SK-N-SH treated with all-trans-retinoic acid at 6 μM for 48 hours (cell line): ENCODE measurements at regions not wholly inside any gene's neighbourhood (a gene's known extent, or its start where the extent isn't known, plus 50 kb on each side); places are given as distances from the start of the nearest gene placed in this dataset.

ENCODE experiments used
- ATAC-seq: fragments of 200-7000 bp; cut with Tn5 transposase; 3 replicates; pipeline ENCODE4 v1.9.1; 2020; ENCODE audit warnings: mild to moderate bottlenecking, moderate library complexity
- ARNTL ChIP-seq: fragments of 450-650 bp; formaldehyde crosslinking; IDR thresholded peaks from 2 replicates; pipeline ENCODE4 v1.5.0; 2020; ENCODE audit warnings: low read depth, mild to moderate bottlenecking, moderate library complexity, borderline replicate concordance
- BACH2 ChIP-seq: fragments of 250-450 bp; sonication (Bioruptor Pico); IDR thresholded peaks from 2 replicates; pipeline ENCODE4 v1.9.0; 2021; ENCODE audit warnings: mild to moderate bottlenecking, borderline replicate concordance
- CREB5 ChIP-seq: fragments of 250-450 bp; sonication (Bioruptor Pico); IDR thresholded peaks from 2 replicates; pipeline ENCODE4 v1.5.1; 2020; ENCODE audit warnings: low read depth, mild to moderate bottlenecking, moderate library complexity
- CSDC2 ChIP-seq: fragments of 250-450 bp; sonication (Bioruptor Pico); IDR thresholded peaks from 2 replicates; pipeline ENCODE4 v1.5.0; 2020; ENCODE audit warnings: mild to moderate bottlenecking, moderate library complexity
- ESRRG ChIP-seq: fragments of 250-450 bp; sonication (Bioruptor Pico); IDR thresholded peaks from 2 replicates; pipeline ENCODE4 v1.6.1; 2021; ENCODE audit warnings: mild to moderate bottlenecking
- GLIS3 ChIP-seq: fragments of 250-450 bp; sonication (Bioruptor Pico); IDR thresholded peaks from 2 replicates; pipeline ENCODE4 v1.5.0; 2020; ENCODE audit warnings: mild to moderate bottlenecking, moderate library complexity
- ISL1 ChIP-seq: fragments of 250-450 bp; sonication (Bioruptor Pico); IDR thresholded peaks from 2 replicates; pipeline ENCODE4 v2.1.2; 2022; ENCODE audit warnings: mild to moderate bottlenecking, moderate library complexity
- OSR1 ChIP-seq: fragments of 250-450 bp; sonication (Bioruptor Pico); IDR thresholded peaks from 2 replicates; pipeline ENCODE4 v1.8.0; 2022; ENCODE audit warnings: moderate library complexity, mild to moderate bottlenecking, inconsistent platforms
- PPARA ChIP-seq: fragments of 250-450 bp; sonication (Bioruptor Pico); IDR thresholded peaks from 2 replicates; pipeline ENCODE4 v1.5.0; 2020; ENCODE audit warnings: mild to moderate bottlenecking, borderline replicate concordance
- RARB ChIP-seq: fragments of 250-450 bp; sonication (Bioruptor Pico); IDR thresholded peaks from 2 replicates; pipeline ENCODE4 v1.8.0; 2021; ENCODE audit warnings: mild to moderate bottlenecking, moderate library complexity
- SNAI2 ChIP-seq: fragments of 250-450 bp; sonication (Bioruptor Pico); IDR thresholded peaks from 2 replicates; pipeline ENCODE4 v1.5.0; 2020; ENCODE audit warnings: mild to moderate bottlenecking, moderate library complexity
- TCF4 ChIP-seq: fragments of 250-450 bp; sonication (Bioruptor Pico); IDR thresholded peaks from 2 replicates; pipeline ENCODE4 v1.8.0; 2021; ENCODE audit warnings: mild to moderate bottlenecking, moderate library complexity, borderline replicate concordance
- TOX ChIP-seq: fragments of 250-450 bp; sonication (Bioruptor Pico); IDR thresholded peaks from 2 replicates; pipeline ENCODE4 v1.8.0; 2021; ENCODE audit warnings: mild to moderate bottlenecking, moderate library complexity, borderline replicate concordance
- ZC3H10 ChIP-seq: fragments of 250-450 bp; sonication (Bioruptor Pico); IDR thresholded peaks from 2 replicates; pipeline ENCODE4 v1.5.1; 2021; ENCODE audit warnings: mild to moderate bottlenecking, moderate library complexity
- ZFP3 ChIP-seq: fragments of 250-450 bp; sonication (Bioruptor Pico); IDR thresholded peaks from 2 replicates; pipeline ENCODE4 v1.5.0; 2020; ENCODE audit warnings: mild to moderate bottlenecking, moderate library complexity
- ZFP30 ChIP-seq: fragments of 450-650 bp; formaldehyde crosslinking; IDR thresholded peaks from 2 replicates; pipeline ENCODE4 v1.5.0; 2022; ENCODE audit warnings: mild to moderate bottlenecking, moderate library complexity
- ZNF565 ChIP-seq: fragments of 450-650 bp; formaldehyde crosslinking; conservative IDR thresholded peaks from 2 replicates; pipeline ENCODE4 v1.5.0; 2020; ENCODE audit warnings: low read depth, mild to moderate bottlenecking, moderate library complexity
- ZNF70 ChIP-seq: fragments of 450-650 bp; formaldehyde crosslinking; IDR thresholded peaks from 2 replicates; pipeline ENCODE4 v1.5.0; 2020; ENCODE audit warnings: mild to moderate bottlenecking, moderate library complexity
- ZNF8 ChIP-seq: fragments of 450-650 bp; formaldehyde crosslinking; IDR thresholded peaks from 2 replicates; pipeline ENCODE4 v1.5.0; 2020; ENCODE audit warnings: mild to moderate bottlenecking, moderate library complexity
- TF ChIP-seq, protein P1 (sequence below): fragments of 250-450 bp; sonication (Bioruptor Pico); IDR thresholded peaks from 2 replicates; pipeline ENCODE4 v1.8.0; 2020; ENCODE audit warnings: mild to moderate bottlenecking, moderate library complexity, borderline replicate concordance
- TF ChIP-seq, protein P2 (sequence below): fragments of 250-450 bp; sonication (Bioruptor Pico); IDR thresholded peaks from 2 replicates; pipeline ENCODE4 v1.5.0; 2020; ENCODE audit warnings: mild to moderate bottlenecking, moderate library complexity
- TF ChIP-seq, protein P3 (sequence below): fragments of 250-450 bp; sonication (Bioruptor Pico); IDR thresholded peaks from 2 replicates; pipeline ENCODE4 v1.8.0; 2021; ENCODE audit warnings: low read depth, mild to moderate bottlenecking, moderate library complexity, borderline replicate concordance

GRCh38 chr6:131414956-131415355 lies 158.1 kb upstream of the ARG1 start:
- TF ChIP-seq RARB (no peak), TOX (CRISPR knock-in tag) (no peak), ZFP30 (CRISPR knock-in tag) (no peak), ZFP3 (CRISPR knock-in tag) (no peak), ZC3H10 (no peak), CSDC2 (CRISPR knock-in tag) (no peak), TCF4 (CRISPR knock-in tag) (no peak), SNAI2 (CRISPR knock-in tag) (no peak), GLIS3 (CRISPR knock-in tag) (no peak), OSR1 (CRISPR knock-in tag) (no peak)
- ATAC-seq: no peak

DNA sequence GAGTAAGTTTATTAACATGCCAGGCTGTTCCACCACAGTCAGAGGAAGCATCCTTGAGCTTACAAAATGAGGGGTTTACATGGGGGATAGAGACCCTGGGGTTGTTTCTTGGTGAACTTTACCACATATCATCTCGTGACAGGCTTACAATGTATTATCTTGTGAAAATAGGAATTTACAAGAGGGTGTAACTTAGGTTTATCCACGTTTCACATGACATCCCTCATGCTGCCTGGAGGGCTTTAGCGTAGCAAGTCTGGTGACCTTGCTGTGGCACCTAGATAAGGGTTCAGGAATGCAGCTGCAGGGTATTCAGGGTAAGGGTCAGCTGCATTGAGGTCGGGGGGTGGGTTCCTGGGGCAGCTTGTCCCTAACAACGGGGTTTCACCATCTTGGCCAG lies 154.6 kb upstream of the ARG1 start:
- TF ChIP-seq ZFP3 (CRISPR knock-in tag) (no peak), ZC3H10 (no peak), SNAI2 (CRISPR knock-in tag) (no peak), BACH2 (CRISPR knock-in tag) (no peak), RARB (no peak), ZNF70 (CRISPR knock-in tag) (no peak), GLIS3 (CRISPR knock-in tag) (no peak), PPARA (no peak), ZNF565 (no peak), ISL1 (CRISPR knock-in tag) (no peak), CREB5 (CRISPR knock-in tag) (no peak)
- TF ChIP-seq, all 23 proteins: peak for 0
- ATAC-seq: no peak

- TF ChIP-seq ZFP30 (CRISPR knock-in tag) (no peak), ARNTL (no peak), TOX (CRISPR knock-in tag) (no peak), RARB (no peak)
- no peak for ATAC-seq
These were observed 153.3 kb upstream of the ARG1 start for GRCh38 chr6:131419702-131420101.

- ATAC-seq: no peak
- TF ChIP-seq, protein P1, sequence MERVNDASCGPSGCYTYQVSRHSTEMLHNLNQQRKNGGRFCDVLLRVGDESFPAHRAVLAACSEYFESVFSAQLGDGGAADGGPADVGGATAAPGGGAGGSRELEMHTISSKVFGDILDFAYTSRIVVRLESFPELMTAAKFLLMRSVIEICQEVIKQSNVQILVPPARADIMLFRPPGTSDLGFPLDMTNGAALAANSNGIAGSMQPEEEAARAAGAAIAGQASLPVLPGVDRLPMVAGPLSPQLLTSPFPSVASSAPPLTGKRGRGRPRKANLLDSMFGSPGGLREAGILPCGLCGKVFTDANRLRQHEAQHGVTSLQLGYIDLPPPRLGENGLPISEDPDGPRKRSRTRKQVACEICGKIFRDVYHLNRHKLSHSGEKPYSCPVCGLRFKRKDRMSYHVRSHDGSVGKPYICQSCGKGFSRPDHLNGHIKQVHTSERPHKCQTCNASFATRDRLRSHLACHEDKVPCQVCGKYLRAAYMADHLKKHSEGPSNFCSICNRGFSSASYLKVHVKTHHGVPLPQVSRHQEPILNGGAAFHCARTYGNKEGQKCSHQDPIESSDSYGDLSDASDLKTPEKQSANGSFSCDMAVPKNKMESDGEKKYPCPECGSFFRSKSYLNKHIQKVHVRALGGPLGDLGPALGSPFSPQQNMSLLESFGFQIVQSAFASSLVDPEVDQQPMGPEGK (CRISPR knock-in tag): no peak
- TF ChIP-seq ZC3H10: no peak
- TF ChIP-seq ZNF70 (CRISPR knock-in tag): no peak
- no peak for TF ChIP-seq ZNF8 (CRISPR knock-in tag)
- TF ChIP-seq RARB: no peak
- TF ChIP-seq TCF4 (CRISPR knock-in tag): no peak
- TF ChIP-seq, protein P2, sequence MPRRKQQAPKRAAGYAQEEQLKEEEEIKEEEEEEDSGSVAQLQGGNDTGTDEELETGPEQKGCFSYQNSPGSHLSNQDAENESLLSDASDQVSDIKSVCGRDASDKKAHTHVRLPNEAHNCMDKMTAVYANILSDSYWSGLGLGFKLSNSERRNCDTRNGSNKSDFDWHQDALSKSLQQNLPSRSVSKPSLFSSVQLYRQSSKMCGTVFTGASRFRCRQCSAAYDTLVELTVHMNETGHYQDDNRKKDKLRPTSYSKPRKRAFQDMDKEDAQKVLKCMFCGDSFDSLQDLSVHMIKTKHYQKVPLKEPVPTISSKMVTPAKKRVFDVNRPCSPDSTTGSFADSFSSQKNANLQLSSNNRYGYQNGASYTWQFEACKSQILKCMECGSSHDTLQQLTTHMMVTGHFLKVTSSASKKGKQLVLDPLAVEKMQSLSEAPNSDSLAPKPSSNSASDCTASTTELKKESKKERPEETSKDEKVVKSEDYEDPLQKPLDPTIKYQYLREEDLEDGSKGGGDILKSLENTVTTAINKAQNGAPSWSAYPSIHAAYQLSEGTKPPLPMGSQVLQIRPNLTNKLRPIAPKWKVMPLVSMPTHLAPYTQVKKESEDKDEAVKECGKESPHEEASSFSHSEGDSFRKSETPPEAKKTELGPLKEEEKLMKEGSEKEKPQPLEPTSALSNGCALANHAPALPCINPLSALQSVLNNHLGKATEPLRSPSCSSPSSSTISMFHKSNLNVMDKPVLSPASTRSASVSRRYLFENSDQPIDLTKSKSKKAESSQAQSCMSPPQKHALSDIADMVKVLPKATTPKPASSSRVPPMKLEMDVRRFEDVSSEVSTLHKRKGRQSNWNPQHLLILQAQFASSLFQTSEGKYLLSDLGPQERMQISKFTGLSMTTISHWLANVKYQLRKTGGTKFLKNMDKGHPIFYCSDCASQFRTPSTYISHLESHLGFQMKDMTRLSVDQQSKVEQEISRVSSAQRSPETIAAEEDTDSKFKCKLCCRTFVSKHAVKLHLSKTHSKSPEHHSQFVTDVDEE (CRISPR knock-in tag): no peak
- no peak for TF ChIP-seq BACH2 (CRISPR knock-in tag)
- no peak for TF ChIP-seq CREB5 (CRISPR knock-in tag)
- TF ChIP-seq, protein P3, sequence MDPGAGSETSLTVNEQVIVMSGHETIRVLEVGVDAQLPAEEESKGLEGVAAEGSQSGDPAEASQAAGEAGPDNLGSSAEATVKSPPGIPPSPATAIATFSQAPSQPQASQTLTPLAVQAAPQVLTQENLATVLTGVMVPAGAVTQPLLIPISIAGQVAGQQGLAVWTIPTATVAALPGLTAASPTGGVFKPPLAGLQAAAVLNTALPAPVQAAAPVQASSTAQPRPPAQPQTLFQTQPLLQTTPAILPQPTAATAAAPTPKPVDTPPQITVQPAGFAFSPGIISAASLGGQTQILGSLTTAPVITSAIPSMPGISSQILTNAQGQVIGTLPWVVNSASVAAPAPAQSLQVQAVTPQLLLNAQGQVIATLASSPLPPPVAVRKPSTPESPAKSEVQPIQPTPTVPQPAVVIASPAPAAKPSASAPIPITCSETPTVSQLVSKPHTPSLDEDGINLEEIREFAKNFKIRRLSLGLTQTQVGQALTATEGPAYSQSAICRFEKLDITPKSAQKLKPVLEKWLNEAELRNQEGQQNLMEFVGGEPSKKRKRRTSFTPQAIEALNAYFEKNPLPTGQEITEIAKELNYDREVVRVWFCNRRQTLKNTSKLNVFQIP: no peak
- no peak for TF ChIP-seq ESRRG (CRISPR knock-in tag)
These were observed 149.0 kb upstream of the ARG1 start for GRCh38 chr6:131424016-131424415.
